ENCODE measurements at regions not wholly inside any gene's neighbourhood (a gene's known extent, or its start where the extent isn't known, plus 50 kb on each side); places are given as distances from the start of the nearest gene placed in this dataset.

DNA sequence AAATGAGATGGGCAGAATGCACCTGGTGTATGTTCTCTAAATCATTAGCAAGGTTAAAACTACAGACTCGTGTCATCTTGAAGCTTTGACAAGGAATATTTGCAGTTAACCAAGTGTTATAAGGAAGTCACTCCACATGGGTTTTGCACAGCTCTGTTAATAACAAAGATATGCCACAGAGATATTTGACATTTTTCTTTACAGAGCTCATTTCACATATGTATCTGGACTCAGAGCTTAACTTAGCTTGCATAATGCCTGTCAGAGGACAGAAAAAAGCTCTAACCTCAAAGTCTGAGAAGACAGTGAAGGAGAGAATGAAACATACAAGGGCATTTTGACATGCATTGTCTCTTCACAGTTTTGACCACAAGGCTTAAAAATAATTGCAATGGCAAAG lies 105.5 kb downstream of the C11orf87 start:
- no peak overlapping the region for H2AFZ ChIP-seq
- no peak overlapping the region for H3K27ac ChIP-seq (ENCODE audit: low read depth)
- H3K27ac Mint-ChIP-seq: no peak overlapping the region
- H3K4me3 ChIP-seq: no peak overlapping the region
- H3K4me1 Mint-ChIP-seq: no peaks in the 10 kb centered on the region; the same call in 1 of the 3 replicates
- no peaks in the 10 kb centered on the region for H3K79me2 ChIP-seq (replicated peaks; ENCODE audit: insufficient read depth)
- no peak for ATAC-seq
- TF ChIP-seq EZH2 (IDR thresholded peaks at IDR 0.05; ENCODE audit: low read depth, unreplicated experiment) (no peak), NANOG (IDR thresholded peaks at IDR 0.05; ENCODE audit: borderline replicate concordance) (no peak), ZNF114 (CRISPR knock-in tag; IDR thresholded peaks at IDR 0.05) (no peak), ZNF331 (CRISPR knock-in tag; IDR thresholded peaks at IDR 0.05; ENCODE audit: low read depth) (no peak), CREB1 (CRISPR knock-in tag; IDR thresholded peaks at IDR 0.05; ENCODE audit: low read depth) (no peak), POLR2AphosphoS5 (IDR thresholded peaks at IDR 0.05; ENCODE audit: low read depth) (no peak), STAT1 (IDR thresholded peaks at IDR 0.05; ENCODE audit: unreplicated experiment) (no peak), JUNB (IDR thresholded peaks at IDR 0.05; ENCODE audit: unreplicated experiment) (no peak), EZH2phosphoT487 (IDR thresholded peaks at IDR 0.05; ENCODE audit: unreplicated experiment) (no peak)
- TF ChIP-seq, protein P1, sequence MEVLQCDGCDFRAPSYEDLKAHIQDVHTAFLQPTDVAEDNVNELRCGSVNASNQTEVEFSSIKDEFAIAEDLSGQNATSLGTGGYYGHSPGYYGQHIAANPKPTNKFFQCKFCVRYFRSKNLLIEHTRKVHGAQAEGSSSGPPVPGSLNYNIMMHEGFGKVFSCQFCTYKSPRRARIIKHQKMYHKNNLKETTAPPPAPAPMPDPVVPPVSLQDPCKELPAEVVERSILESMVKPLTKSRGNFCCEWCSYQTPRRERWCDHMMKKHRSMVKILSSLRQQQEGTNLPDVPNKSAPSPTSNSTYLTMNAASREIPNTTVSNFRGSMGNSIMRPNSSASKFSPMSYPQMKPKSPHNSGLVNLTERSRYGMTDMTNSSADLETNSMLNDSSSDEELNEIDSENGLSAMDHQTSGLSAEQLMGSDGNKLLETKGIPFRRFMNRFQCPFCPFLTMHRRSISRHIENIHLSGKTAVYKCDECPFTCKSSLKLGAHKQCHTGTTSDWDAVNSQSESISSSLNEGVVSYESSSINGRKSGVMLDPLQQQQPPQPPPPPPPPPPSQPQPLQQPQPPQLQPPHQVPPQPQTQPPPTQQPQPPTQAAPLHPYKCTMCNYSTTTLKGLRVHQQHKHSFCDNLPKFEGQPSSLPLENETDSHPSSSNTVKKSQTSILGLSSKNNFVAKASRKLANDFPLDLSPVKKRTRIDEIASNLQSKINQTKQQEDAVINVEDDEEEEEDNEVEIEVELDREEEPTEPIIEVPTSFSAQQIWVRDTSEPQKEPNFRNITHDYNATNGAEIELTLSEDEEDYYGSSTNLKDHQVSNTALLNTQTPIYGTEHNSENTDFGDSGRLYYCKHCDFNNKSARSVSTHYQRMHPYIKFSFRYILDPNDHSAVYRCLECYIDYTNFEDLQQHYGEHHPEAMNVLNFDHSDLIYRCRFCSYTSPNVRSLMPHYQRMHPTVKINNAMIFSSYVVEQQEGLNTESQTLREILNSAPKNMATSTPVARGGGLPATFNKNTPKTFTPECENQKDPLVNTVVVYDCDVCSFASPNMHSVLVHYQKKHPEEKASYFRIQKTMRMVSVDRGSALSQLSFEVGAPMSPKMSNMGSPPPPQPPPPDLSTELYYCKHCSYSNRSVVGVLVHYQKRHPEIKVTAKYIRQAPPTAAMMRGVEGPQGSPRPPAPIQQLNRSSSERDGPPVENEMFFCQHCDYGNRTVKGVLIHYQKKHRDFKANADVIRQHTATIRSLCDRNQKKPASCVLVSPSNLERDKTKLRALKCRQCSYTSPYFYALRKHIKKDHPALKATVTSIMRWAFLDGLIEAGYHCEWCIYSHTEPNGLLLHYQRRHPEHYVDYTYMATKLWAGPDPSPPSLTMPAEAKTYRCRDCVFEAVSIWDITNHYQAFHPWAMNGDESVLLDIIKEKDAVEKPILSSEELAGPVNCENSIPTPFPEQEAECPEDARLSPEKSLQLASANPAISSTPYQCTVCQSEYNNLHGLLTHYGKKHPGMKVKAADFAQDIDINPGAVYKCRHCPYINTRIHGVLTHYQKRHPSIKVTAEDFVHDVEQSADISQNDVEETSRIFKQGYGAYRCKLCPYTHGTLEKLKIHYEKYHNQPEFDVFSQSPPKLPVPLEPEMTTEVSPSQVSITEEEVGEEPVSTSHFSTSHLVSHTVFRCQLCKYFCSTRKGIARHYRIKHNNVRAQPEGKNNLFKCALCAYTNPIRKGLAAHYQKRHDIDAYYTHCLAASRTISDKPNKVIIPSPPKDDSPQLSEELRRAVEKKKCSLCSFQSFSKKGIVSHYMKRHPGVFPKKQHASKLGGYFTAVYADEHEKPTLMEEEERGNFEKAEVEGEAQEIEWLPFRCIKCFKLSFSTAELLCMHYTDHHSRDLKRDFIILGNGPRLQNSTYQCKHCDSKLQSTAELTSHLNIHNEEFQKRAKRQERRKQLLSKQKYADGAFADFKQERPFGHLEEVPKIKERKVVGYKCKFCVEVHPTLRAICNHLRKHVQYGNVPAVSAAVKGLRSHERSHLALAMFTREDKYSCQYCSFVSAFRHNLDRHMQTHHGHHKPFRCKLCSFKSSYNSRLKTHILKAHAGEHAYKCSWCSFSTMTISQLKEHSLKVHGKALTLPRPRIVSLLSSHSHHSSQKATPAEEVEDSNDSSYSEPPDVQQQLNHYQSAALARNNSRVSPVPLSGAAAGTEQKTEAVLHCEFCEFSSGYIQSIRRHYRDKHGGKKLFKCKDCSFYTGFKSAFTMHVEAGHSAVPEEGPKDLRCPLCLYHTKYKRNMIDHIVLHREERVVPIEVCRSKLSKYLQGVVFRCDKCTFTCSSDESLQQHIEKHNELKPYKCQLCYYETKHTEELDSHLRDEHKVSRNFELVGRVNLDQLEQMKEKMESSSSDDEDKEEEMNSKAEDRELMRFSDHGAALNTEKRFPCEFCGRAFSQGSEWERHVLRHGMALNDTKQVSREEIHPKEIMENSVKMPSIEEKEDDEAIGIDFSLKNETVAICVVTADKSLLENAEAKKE (CRISPR knock-in tag; IDR thresholded peaks at IDR 0.05): no peak
- TF ChIP-seq, protein P2, sequence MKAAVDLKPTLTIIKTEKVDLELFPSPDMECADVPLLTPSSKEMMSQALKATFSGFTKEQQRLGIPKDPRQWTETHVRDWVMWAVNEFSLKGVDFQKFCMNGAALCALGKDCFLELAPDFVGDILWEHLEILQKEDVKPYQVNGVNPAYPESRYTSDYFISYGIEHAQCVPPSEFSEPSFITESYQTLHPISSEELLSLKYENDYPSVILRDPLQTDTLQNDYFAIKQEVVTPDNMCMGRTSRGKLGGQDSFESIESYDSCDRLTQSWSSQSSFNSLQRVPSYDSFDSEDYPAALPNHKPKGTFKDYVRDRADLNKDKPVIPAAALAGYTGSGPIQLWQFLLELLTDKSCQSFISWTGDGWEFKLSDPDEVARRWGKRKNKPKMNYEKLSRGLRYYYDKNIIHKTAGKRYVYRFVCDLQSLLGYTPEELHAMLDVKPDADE (IDR thresholded peaks at IDR 0.05): no peak
- TF ChIP-seq, protein P3, sequence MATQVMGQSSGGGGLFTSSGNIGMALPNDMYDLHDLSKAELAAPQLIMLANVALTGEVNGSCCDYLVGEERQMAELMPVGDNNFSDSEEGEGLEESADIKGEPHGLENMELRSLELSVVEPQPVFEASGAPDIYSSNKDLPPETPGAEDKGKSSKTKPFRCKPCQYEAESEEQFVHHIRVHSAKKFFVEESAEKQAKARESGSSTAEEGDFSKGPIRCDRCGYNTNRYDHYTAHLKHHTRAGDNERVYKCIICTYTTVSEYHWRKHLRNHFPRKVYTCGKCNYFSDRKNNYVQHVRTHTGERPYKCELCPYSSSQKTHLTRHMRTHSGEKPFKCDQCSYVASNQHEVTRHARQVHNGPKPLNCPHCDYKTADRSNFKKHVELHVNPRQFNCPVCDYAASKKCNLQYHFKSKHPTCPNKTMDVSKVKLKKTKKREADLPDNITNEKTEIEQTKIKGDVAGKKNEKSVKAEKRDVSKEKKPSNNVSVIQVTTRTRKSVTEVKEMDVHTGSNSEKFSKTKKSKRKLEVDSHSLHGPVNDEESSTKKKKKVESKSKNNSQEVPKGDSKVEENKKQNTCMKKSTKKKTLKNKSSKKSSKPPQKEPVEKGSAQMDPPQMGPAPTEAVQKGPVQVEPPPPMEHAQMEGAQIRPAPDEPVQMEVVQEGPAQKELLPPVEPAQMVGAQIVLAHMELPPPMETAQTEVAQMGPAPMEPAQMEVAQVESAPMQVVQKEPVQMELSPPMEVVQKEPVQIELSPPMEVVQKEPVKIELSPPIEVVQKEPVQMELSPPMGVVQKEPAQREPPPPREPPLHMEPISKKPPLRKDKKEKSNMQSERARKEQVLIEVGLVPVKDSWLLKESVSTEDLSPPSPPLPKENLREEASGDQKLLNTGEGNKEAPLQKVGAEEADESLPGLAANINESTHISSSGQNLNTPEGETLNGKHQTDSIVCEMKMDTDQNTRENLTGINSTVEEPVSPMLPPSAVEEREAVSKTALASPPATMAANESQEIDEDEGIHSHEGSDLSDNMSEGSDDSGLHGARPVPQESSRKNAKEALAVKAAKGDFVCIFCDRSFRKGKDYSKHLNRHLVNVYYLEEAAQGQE (IDR thresholded peaks at IDR 0.05; ENCODE audit: unreplicated experiment): no peak
- TF ChIP-seq, protein P4, sequence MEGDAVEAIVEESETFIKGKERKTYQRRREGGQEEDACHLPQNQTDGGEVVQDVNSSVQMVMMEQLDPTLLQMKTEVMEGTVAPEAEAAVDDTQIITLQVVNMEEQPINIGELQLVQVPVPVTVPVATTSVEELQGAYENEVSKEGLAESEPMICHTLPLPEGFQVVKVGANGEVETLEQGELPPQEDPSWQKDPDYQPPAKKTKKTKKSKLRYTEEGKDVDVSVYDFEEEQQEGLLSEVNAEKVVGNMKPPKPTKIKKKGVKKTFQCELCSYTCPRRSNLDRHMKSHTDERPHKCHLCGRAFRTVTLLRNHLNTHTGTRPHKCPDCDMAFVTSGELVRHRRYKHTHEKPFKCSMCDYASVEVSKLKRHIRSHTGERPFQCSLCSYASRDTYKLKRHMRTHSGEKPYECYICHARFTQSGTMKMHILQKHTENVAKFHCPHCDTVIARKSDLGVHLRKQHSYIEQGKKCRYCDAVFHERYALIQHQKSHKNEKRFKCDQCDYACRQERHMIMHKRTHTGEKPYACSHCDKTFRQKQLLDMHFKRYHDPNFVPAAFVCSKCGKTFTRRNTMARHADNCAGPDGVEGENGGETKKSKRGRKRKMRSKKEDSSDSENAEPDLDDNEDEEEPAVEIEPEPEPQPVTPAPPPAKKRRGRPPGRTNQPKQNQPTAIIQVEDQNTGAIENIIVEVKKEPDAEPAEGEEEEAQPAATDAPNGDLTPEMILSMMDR (conservative IDR thresholded peaks at IDR 0.05; ENCODE audit: low read depth in 2 of 2): no peak
- peaks cover 3% of the 10 kb centered on the region for H3K27me3 Mint-ChIP-seq (ENCODE audit: insufficient read depth, low read depth, poor library complexity)
- H3K4me1 ChIP-seq (ENCODE audit: insufficient read depth): no peaks in the 10 kb centered on the region
- no peak for DNase-seq (ENCODE audit: low spot score)
- no peak overlapping the region for H3K4me3 Mint-ChIP-seq
- H3K27me3 ChIP-seq (ENCODE audit: insufficient read depth): no peaks in the 10 kb centered on the region
- H3K36me3 ChIP-seq (ENCODE audit: insufficient read depth): no peaks in the 10 kb centered on the region
- H4K20me1 ChIP-seq (replicated peaks; ENCODE audit: insufficient read depth): no peaks in the 10 kb centered on the region
- H3F3A ChIP-seq (replicated peaks; ENCODE audit: low read depth): no peaks in the 10 kb centered on the region
- H3K9me3 Mint-ChIP-seq: no peaks in the 10 kb centered on the region
- no peak overlapping the region for H3K4me2 ChIP-seq
- H3K36me3 Mint-ChIP-seq (ENCODE audit: low read depth): no peaks in the 10 kb centered on the region
- no peaks in the 10 kb centered on the region for H3K9me2 ChIP-seq (ENCODE audit: insufficient read depth)
